ENCODE measurements at regions not wholly inside any gene's neighbourhood (a gene's known extent, or its start where the extent isn't known, plus 50 kb on each side); places are given as distances from the start of the nearest gene placed in this dataset.

DNA sequence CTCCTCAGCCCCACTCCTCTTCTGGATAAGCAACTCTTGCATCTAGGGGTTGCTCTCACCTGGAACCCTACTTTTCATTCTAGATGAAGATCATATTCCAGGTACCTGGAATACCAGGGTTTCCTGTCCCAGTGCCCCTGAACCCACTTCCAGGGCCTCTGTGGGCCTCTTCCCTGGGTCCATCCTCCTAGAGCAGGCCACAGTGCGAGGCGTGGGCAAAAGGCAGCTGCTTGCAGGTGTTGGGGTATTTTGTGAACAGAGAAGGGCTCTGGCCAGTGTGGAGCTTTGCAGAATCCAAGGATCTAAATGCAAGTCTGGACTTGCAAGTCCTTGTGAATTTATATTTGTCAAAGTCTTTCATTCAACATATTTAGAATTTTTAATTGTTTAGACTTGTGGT is 240.4 kb upstream of the POU3F1 start:
- no peak for DNase-seq (ENCODE audit: low spot score)

DNA sequence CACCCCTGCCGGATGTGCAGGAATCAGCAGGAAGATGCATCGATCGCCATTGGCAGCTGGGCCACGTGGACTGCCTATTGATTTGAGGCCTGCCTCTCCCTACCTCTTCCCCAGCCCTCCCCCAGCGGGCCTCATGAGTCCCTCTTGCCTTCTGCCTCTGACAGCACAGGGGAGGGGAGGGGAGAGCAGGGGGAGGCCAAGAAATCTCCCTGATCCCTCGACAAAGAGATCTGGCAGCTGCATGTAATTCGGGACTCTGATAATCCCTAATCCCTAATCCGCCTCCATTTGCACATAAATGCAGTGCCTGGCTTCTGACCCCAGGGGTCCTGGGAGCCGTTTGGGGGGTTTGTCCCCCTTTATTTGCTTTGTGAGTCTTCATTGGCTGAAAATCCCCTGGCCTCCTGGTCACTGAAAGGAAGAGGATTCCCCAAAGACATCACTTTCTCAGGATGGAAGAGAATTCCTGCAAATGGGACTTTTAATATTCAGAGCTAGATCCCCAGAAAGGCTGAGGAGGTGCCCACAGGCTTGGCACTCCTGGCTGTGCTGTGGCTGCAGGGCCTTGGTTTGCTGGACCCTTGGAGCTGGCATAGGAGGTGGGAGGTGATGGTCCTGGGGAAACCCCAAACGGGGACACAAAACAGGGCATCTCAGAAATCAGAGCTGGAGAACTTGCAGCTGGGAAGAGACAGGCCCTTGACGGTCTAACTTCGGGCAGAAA is 239.4 kb upstream of the POU3F1 start:
- DNase-seq (ENCODE audit: low spot score): no peak

DNA sequence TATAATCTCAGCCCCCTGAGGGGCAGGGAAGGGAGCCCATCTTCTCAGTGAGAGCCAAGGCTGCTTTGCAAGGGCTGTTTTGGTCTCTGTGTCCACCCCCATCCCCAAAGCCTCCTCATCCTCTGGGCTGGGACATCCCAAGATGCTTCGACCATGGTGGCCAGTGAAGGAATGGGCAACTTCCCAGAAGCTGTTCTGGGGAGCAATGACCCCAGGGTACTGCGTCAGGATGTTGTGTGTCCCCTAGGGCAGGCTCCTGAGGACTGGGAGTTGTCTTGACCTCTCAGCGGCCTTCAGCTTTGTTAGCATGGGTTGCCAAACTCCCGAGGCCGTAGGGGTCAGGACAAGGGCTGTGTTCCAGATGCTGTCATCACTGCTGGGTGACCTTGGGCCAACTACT is 238.4 kb upstream of the POU3F1 start:
- no peak for DNase-seq (ENCODE audit: low spot score)

DNA sequence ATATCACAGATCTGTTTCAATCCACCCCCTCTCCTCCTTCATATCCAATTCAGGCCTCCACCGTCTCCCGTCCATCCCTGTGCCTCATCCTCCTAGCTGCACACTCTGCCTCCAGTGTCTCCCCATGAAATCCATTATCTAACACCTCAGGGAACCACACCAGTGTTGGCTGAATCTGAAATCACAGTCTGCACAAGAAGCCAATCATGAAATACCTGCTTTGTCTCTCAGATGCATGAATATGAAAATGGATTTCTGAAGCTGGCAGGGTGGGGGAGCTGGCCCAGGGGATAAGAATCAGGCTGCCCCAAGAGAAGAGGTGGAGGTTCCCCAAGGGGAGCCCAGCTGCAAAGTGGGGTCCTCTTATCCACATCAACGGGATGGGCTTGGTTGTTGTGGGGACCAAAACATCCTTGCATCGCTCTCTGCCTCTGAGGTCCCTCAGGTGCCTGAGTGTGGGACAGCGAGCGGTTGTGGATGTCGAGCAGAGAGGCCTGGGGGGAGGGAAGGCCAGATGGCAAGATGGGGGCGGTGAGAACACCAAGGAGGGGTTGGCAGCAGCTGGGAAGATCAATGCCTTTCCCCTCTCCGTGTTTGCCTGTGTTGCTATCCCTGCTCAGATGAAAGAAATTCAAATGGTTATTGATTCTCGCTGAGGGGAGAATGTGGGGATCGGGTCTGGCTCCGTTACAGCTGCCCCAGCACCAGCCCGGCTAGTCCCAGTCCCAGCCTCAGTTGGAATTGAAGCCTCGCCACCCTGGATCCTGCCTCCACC is 237.3 kb upstream of the POU3F1 start:
- DNase-seq (ENCODE audit: low spot score): no peak

DNA sequence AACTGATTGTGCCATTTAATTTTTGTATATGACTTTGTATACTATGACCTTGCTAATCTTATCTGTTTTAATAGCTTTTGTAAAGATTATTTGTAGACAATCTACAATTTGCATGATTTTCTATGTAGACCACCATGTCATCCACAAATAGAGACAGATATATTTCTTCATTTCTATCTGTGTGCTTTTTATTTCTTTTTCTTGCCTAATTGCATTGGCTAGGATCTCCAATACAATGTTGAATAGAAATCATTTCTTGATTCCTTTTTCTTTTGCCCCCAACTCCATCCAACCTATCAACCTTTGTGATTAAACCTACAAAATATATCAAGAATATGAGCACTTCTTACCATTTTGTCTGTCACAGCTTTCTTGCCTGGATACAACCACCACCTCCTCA is 232.6 kb upstream of the POU3F1 start:
- DNase-seq (ENCODE audit: low spot score): no peak

DNA sequence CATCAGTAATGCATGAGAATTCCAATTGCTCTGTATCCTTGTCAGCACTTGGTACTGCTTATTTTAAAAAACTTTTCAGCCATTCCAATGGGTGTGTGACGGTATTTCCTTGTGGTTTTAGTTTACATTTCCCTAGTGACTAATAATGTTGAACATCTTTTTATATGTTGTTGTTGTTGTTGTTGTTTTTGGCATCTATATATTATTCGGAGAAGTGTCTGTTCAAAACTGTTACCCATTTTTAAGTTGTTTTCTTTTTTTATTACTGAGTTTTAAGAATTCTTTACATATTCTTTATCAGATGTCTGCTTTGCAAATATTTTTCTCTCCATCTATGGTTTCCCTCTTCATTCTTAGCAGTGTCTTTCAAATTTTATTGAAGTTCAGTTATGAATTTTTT is 231.1 kb upstream of the POU3F1 start:
- DNase-seq (ENCODE audit: low spot score): no peak

DNA sequence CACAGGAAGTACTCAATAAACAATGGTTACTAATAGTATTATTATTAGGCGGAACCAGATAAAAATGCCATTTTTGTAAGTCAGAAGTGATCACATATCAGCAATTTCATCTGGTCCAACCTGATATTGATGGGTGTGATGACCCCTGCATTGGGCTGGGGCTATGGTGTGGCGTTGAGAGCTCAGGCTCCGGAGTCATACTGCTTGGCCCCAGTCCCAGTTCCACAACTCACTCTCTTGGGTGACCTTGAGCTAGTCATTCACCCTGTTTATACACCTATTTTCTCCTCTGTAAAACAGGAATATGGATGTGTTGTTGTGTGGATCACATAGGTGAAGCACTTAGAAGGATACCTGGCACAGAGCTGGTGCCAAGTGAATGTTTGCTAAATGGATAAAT is 229.4 kb upstream of the POU3F1 start:
- DNase-seq (ENCODE audit: low spot score): no peak

DNA sequence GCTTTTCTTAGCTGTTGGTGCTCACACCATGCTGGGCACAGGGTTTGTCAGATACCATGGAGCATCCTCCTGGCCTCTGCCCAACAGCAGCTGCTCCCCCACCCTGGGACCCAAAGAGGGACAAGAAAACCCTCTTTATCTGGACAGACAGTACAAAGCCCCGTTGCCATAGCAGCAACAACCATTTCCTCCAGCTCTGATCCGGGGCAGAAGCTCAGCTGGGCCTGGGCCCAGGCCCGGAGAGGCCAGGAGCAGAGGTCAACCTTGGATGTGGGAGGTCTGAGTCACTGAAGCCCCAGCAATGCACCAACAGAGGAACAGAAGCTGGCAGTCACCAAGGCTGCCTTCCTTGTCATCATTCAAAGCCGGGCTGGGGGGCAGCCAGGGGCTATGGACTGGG is 228.4 kb upstream of the POU3F1 start:
- DNase-seq (ENCODE audit: low spot score): no peak

DNA sequence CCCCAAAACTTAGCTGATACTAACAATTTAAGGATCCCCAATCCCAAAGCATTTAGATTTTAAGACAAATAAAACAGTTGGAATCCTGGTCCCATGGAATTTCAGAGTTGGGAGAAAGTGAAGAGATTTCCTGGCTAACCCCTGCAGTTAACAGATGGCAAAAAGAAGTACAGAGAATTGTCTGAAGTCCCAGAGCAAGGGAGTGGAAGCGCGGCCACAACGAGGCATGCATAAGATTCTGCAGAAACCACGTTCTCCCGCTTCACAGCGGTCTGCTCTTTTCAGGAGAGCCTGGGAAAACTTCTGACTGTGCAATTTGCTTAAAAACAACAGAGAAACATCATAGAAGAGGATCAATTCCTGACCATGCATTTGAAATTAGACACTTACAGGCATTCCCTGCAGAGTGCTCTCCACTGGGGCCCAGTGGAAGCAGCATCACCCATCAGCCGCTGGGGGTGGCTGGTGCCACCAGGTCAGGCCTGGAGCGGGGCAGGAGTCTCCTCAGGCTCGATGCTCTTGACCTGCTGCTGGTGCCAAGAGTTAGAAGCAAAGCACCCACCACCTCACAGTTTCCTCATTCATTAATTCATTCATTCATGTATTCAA is 226.7 kb upstream of the POU3F1 start:
- no peak for DNase-seq (ENCODE audit: low spot score)

DNA sequence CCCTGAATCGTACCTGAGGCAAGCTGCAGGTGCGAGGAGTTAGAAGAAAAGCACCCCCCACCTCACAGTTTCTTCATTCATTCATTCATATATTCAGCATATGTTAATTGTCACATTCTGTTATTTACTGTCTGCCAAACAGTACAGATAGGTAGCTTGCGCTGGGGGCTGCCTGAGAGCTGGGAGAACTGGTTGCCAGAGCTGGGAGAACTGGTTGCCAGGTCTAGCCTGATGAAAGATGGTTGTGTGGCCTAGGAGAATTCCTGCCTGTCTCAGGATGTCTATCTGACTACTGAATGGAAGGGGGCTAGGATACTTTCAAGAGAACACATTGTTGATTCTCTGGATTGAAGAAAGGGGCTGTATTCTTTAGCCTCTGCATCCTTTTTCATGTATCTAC is 225.9 kb upstream of the POU3F1 start:
- no peak for DNase-seq (ENCODE audit: low spot score)

DNA sequence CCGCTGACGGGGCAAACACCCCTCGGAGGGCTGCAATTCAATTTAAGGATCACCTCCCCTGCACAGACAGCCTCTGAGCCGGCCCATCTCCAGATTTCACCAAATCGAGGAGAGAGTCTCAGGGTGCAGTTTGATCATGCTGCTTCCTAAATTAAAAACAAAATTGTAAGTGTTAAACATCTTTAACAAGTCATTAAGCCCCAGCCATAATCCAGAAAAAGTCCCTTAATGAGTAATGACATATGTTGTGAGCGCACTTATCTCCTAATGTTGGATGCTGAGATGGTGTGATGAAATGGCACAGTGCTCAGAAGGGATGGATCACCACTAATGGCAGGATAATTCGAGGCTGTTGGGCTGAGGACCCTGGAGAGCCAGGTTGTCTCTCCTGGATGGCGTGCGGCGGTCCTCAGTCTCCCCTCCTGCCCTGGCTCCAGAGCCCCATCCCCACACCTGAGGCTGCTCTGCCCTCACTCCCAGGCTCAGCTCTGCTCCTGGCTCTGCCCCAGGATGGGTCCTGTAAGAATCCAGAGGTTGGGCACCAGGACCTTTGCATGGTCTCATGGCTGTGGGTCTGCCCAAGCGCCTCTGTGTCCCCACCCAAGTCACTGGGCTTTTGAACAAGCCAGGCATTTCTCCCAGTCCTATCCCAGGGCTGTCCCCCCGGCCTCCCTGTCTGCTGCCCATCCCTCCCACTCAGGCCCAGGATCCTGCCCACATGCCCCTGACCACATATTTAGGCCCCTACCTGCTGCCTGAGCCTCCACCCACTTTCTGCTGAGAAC is 224.4 kb upstream of the POU3F1 start:
- DNase-seq (ENCODE audit: low spot score): no peak

DNA sequence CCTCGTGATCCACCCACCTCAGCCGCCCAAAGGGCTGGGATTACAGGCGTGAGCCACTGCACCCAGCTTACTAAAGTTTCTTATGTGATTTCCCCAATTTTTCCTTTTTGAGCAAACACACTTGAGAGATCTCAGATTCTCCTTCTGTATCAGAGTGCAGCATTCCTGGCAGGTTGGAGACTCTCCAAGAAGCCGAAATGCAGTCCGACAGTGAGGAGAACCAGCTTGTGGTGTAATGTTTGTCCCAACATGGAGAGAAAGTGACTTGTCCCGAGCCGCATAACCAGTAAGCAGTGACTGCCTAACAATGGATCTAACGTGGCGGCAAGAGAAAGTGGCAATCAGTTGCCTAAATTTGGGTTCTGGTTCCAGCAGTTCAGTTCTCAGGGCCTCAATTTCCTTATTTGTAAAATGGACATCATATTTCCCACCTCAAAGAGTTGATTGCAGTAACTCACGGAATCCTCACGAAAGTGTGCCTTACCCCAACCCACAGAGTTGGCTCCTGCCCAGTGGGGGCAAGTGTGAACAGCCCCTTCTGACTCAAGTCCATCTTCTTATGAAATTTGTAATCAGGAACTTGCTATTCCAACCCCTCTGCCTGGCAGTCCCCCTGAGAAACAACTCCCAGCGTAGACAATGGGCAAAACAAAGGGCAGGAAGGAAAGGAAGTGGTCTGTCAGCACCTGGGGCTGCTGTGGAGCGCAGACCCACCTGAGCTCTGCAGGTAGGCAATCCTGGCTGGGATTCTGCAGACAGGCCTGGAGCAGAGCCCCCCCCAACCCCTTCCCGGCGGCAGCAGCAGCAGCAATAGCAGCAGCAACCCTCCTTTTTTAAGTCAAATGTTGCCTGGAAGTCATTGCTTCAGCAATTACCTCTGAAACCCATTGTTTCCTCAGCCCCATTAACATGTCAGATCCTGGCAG is 223.6 kb upstream of the POU3F1 start:
- DNase-seq (ENCODE audit: low spot score): no peak

DNA sequence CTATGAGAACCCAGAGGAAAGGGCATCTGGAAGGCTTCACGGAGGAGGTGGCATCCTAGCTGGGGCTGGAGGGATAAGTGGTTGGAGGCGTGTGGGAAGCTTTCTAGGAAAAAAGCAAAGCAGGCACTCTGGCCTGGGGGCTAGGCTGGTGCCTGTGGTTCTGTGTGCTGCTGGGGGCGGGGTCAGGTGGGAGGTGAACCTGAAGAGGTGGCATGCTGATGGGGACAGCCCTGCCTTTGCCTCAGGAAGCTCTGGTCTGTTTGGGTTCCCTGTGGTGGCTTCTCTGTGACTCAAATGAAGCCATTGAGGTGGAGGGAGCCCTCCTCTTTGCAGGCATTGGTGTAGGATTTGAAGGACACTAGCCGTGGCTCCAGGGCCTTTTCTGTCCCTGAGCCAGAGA is 221.6 kb upstream of the POU3F1 start:
- no peak for DNase-seq (ENCODE audit: low spot score)

DNA sequence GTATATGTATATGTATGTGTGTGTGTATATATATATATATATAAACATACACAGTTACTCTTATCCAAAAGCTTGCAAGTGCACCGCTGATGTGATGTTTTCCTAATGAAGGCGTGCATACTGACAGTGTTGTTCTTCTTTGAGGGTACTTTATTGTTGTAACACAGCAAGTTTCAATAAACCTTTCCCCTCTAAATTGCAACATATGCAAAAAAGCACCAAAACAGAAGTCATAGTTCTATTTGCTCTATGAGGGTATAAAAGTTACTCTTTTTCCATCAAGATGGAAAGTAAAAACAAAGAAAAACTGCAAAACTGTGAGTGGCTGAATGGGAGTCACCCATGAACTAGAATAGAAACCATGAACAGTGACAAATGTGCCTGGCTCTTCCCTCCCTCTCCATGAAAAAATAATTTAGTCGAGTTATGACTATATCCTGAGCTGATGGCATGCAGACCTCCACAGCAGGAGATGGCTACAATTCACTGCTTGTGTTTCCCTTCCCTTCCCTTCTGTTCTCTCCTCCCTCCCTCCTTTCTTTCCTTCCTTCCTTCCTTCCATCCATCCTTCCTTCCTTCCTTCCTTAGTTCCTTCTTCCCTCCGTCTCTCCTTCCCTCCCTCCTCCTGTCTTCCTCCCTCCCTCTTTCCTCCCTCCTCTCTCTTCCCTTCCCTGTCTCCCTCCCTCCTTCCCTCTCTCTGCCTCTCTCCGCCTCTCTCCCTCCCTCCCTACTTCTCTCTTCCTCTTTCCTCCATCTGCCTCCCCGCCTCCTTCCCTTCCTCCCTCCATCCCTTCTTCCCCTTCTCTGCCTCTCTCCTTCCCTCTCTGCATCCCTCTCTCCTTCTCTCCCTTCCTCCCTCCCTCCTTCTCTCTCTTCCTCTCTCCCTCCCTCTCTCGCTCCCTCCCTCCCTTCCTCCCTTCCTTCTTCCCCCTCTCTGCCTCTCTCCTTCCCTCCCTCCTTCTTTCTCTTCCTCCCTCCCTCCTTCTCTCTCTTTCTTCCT is 220.7 kb upstream of the POU3F1 start:
- no peak for DNase-seq (ENCODE audit: low spot score)

DNA sequence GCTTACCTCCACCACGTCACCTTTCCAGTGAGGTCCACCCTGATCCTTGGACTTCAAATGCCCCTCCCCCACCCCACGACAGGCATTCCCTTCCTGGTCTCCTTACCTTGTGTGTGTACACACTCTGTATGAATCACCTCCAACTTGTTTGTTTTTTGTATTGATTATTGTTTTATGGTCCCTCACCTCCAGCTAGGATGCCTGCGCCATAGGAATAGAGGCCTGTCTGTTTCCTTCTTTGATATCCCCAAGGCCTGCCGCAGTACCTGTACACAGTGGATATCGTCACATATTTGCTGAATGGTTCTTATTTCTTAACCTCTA is 219.6 kb upstream of the POU3F1 start:
- DNase-seq (ENCODE audit: low spot score): no peak

DNA sequence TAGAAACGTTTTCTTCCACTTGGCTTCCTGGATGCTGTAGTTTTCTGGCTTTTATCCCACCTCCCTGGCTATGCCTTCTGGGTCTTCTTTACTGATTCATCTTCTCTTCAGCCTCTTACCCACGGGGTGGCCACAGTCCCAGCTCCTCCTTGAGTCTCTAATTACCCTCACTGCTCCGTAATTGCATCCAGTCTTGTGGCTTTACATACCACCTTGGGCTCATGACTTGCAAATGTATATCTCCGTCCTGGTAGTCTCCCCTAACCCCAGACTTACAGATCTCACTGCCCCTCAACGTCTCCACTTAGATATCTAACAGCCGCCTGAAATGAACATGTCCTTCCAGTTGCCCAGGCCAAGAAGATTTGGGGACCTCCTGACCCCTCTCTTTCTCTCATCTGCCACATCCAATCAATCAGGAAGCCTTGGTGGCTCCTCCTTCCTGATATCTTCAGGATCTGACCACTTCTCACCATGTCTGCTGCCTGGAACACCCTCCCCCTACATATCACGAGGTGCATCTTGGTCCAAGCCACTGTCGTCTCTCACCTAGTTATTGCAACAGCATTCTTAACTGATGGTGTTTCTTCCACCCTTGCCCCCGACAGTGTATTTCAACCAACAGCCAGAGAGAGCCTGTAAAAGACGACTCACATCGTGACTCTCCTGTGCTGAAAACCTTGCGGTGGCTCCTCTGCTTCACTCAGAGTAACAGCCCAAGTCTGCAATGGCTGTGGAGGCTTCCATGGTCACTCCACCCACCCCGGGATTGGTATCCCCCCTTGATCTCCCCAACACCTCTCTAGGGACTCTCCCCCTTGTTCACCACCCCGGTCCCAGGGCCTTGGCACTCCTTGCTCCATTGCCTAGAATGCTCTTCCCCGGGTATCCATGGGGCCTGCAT is 219.0 kb upstream of the POU3F1 start:
- no peak for DNase-seq (ENCODE audit: low spot score)

DNA sequence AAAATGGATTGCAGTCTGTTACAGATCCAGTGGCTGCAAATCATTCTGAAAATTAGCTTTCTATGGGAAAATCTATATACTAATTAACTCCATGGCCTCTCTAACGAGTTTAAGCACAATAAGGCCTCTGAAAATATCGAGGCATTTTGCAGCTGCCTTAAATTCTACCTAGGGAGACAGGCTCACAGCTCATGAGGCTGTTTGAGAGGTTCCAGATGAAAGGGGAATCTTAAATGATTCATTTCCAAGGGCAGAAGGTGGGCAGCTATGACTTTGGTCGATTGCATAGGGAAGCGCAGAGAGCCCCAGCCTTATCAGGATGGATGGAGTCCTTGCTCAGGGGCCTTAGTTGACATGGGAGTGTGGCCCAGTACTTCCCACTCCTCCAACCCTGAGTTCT is 216.8 kb upstream of the POU3F1 start:
- DNase-seq (ENCODE audit: low spot score): no peak

DNA sequence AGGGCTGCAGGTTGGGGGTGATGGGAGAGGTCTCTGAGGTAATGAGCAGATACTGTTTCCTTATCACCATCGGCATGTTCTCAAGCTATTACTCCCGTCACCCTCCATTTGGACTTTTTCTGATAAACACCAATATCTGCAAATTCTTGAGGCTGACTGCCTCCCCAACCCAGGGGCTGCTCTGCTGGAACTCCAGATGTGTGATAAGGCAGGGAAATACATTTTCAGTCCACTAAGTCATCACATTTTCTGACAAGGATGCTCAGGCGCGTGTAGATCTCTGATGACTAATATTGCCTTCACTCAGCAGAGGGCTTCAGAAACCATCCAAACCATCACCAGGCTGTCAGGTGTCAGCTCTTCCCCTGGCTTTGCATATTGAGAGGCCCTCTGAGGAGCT is 215.0 kb upstream of the POU3F1 start:
- DNase-seq (ENCODE audit: low spot score): no peak

DNA sequence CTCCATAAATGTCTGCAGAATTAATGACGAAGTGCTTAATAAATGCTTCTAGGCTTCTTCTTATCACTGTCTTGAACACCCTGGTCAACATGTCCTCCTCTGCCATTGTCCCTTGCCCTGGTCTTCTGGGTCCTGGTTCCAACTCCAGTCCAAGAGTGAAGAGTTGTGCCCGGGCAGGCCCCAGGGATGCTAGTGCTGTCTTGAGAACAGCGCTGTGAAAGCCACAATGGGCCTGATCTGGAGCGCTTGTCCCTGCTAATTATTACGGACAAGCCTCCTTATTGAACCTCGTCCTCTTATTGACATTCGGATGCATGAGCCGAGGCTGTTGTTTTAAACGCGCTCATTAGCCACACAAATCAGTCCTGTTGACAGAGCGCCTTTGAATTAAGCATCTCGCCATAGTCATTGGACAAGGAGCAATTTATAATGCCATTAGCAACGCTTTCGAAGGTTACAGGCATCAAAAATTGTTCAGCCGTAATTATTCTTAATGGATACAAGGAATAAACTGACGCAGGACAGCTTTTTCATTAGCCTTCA is 211.6 kb upstream of the POU3F1 start:
- no peak for DNase-seq (ENCODE audit: low spot score)

Measured in left forelimb (tissue), 1 donor.